Stimulated activated CD4-positive, alpha-beta T cell treated with anti-CD3 and anti-CD28 coated beads, Interleukin-1b, Interleukin-23, amount 100 ng/mL, for 24 hours (primary cell): ENCODE measurements at regions not wholly inside any gene's neighbourhood (a gene's known extent, or its start where the extent isn't known, plus 50 kb on each side); places are given as distances from the start of the nearest gene placed in this dataset.

ENCODE experiments used
- DNase-seq, 4 experiments: peaks; one replicate each; pipeline ENCODE4 v3.0.0-alpha.2; 2020; ENCODE audit warnings: low read depth in 4 of 4, low spot score in 1 of 4

- DNase-seq: no peak
Measured at GRCh38 chr2:41040782-41041520, 589.1 kb upstream of the SLC8A1 start.

GRCh38 chr2:41042343-41042742, 590.5 kb upstream of the SLC8A1 start:
- DNase-seq: no peak

- no peak for DNase-seq
Measured at GRCh38 chr2:41061356-41061755, 609.5 kb upstream of the SLC8A1 start.

GRCh38 chr2:41062336-41062735, 610.4 kb upstream of the SLC8A1 start:
- no peak for DNase-seq

GRCh38 chr2:41066168-41066567, 614.3 kb upstream of the SLC8A1 start:
- no peak for DNase-seq

GRCh38 chr2:41068740-41069139, 616.9 kb upstream of the SLC8A1 start:
- DNase-seq: no peak

- no peak for DNase-seq
Measured at GRCh38 chr2:41078341-41078740, 626.5 kb upstream of the SLC8A1 start.

- no peak for DNase-seq
Measured at GRCh38 chr2:41079011-41079410, 627.1 kb upstream of the SLC8A1 start.

GRCh38 chr2:41084321-41084720, 632.4 kb upstream of the SLC8A1 start:
- DNase-seq: no peak

- no peak for DNase-seq
Measured at GRCh38 chr2:41087946-41088345, 636.1 kb upstream of the SLC8A1 start.

GRCh38 chr2:41101281-41101680, 649.4 kb upstream of the SLC8A1 start:
- DNase-seq: no peak

GRCh38 chr2:41109744-41110143, 657.9 kb upstream of the SLC8A1 start:
- no peak for DNase-seq

GRCh38 chr2:41111836-41112627, 660.1 kb upstream of the SLC8A1 start:
- DNase-seq: no peak

- no peak for DNase-seq
Measured at GRCh38 chr2:41116106-41116797, 664.4 kb upstream of the SLC8A1 start.

GRCh38 chr2:41119489-41119888, 667.6 kb upstream of the SLC8A1 start:
- no peak for DNase-seq

- DNase-seq: no peak
Measured at GRCh38 chr2:41123341-41123740, 671.5 kb upstream of the SLC8A1 start.

GRCh38 chr2:41127351-41127750, 675.5 kb upstream of the SLC8A1 start:
- no peak for DNase-seq

- DNase-seq: no peak
Measured at GRCh38 chr2:41129988-41130387, 678.1 kb upstream of the SLC8A1 start.

- no peak for DNase-seq
Measured at GRCh38 chr2:41137031-41137430, 685.1 kb upstream of the SLC8A1 start.

GRCh38 chr2:41141146-41141791, 689.4 kb upstream of the SLC8A1 start:
- no peak for DNase-seq

- DNase-seq: no peak
Measured at GRCh38 chr2:41142478-41142877, 690.6 kb upstream of the SLC8A1 start.
